ENCODE measurements at regions not wholly inside any gene's neighbourhood (a gene's known extent, or its start where the extent isn't known, plus 50 kb on each side); places are given as distances from the start of the nearest gene placed in this dataset.

- no peak overlapping the region for H3K4me3 Mint-ChIP-seq (ENCODE audit: unreplicated experiment)
- Histone ChIP-seq H3K9ac (ENCODE audit: low read length) (no peak overlapping the region), H3K36me3 (ENCODE audit: insufficient read depth, low read length) (no peaks in the 10 kb centered on the region), H3K4me2 (ENCODE audit: low read length) (no peak overlapping the region), H3K27ac (ENCODE audit: low read depth, low read length) (no peak overlapping the region), H3K27me3 (ENCODE audit: insufficient read depth, low read length) (no peaks in the 10 kb centered on the region), H3K4me3 (ENCODE audit: insufficient read depth, low read depth, low read length) (no peak overlapping the region), H2AFZ (ENCODE audit: low read depth, low read length) (no peak overlapping the region), H3K9me3 (ENCODE audit: insufficient read depth, low read depth, low read length) (no peaks in the 10 kb centered on the region), H4K20me1 (ENCODE audit: insufficient read depth, low read length) (no peaks in the 10 kb centered on the region), H3K79me2 (ENCODE audit: insufficient read depth, low read length) (no peaks in the 10 kb centered on the region), H3K4me1 (ENCODE audit: insufficient read depth, low read length) (no peaks in the 10 kb centered on the region)
- no peaks in the 10 kb centered on the region for H3K4me1 Mint-ChIP-seq (ENCODE audit: low read depth, unreplicated experiment)
- DNase-seq (ENCODE audit: low read depth) = no peak
- no peak for FAIRE-seq
- no peaks in the 10 kb centered on the region for H3K9me3 Mint-ChIP-seq (ENCODE audit: unreplicated experiment)
- H3K27me3 Mint-ChIP-seq (ENCODE audit: low read depth, unreplicated experiment) = no peaks in the 10 kb centered on the region
- no peak for TF ChIP-seq CTCF (IDR thresholded peaks at IDR 0.05; ENCODE audit: insufficient read depth, low read depth, low read length)
- TF ChIP-seq EZH2 (IDR thresholded peaks at IDR 0.05; ENCODE audit: insufficient read depth, low read length) = no peak
- no peak overlapping the region for H3K27ac Mint-ChIP-seq (ENCODE audit: unreplicated experiment)
- no peaks in the 10 kb centered on the region for H3K36me3 Mint-ChIP-seq (ENCODE audit: low read depth, unreplicated experiment)
Observed at GRCh38 chr20:60543598-60543997, 585.4 kb downstream of the CDH26 start.

GRCh38 chr20:60553095-60553494 is 594.9 kb downstream of the CDH26 start:
- H3K27ac Mint-ChIP-seq (ENCODE audit: unreplicated experiment) = no peak overlapping the region

More at GRCh38 chr20:60553095-60553494, 594.9 kb downstream of the CDH26 start:
- Histone ChIP-seq H3K9ac (ENCODE audit: low read length) (no peak overlapping the region), H3K9me3 (ENCODE audit: insufficient read depth, low read depth, low read length) (no peaks in the 10 kb centered on the region), H3K27me3 (ENCODE audit: insufficient read depth, low read length) (no peaks in the 10 kb centered on the region), H2AFZ (ENCODE audit: low read depth, low read length) (no peak overlapping the region), H3K4me3 (ENCODE audit: insufficient read depth, low read depth, low read length) (no peak overlapping the region), H3K4me2 (ENCODE audit: low read length) (no peak overlapping the region), H3K4me1 (ENCODE audit: insufficient read depth, low read length) (no peaks in the 10 kb centered on the region), H3K27ac (ENCODE audit: low read depth, low read length) (no peak overlapping the region), H3K79me2 (ENCODE audit: insufficient read depth, low read length) (no peaks in the 10 kb centered on the region), H4K20me1 (ENCODE audit: insufficient read depth, low read length) (no peaks in the 10 kb centered on the region), H3K36me3 (ENCODE audit: insufficient read depth, low read length) (no peaks in the 10 kb centered on the region)
- peaks cover 19% of the 10 kb centered on the region for H3K27me3 Mint-ChIP-seq (ENCODE audit: low read depth, unreplicated experiment)
- DNase-seq (ENCODE audit: low read depth) (no peak), FAIRE-seq (no peak)
- H3K4me3 Mint-ChIP-seq (ENCODE audit: unreplicated experiment) = no peak overlapping the region
- H3K4me1 Mint-ChIP-seq (ENCODE audit: low read depth, unreplicated experiment) = no peaks in the 10 kb centered on the region
- H3K9me3 Mint-ChIP-seq (ENCODE audit: unreplicated experiment) = no peaks in the 10 kb centered on the region
- no peaks in the 10 kb centered on the region for H3K36me3 Mint-ChIP-seq (ENCODE audit: low read depth, unreplicated experiment)
- TF ChIP-seq EZH2 (IDR thresholded peaks at IDR 0.05; ENCODE audit: insufficient read depth, low read length) (no peak), CTCF (IDR thresholded peaks at IDR 0.05; ENCODE audit: insufficient read depth, low read depth, low read length) (no peak)

All from astrocyte (in vitro differentiated cells and primary cell).